ENCODE measurements at regions not wholly inside any gene's neighbourhood (a gene's known extent, or its start where the extent isn't known, plus 50 kb on each side); places are given as distances from the start of the nearest gene placed in this dataset.
"Not testable (repeated sequence)": the region's sequence is repeated elsewhere in the genome, so short reads cannot be mapped to it uniquely, and the experiment has no call there.

DNA sequence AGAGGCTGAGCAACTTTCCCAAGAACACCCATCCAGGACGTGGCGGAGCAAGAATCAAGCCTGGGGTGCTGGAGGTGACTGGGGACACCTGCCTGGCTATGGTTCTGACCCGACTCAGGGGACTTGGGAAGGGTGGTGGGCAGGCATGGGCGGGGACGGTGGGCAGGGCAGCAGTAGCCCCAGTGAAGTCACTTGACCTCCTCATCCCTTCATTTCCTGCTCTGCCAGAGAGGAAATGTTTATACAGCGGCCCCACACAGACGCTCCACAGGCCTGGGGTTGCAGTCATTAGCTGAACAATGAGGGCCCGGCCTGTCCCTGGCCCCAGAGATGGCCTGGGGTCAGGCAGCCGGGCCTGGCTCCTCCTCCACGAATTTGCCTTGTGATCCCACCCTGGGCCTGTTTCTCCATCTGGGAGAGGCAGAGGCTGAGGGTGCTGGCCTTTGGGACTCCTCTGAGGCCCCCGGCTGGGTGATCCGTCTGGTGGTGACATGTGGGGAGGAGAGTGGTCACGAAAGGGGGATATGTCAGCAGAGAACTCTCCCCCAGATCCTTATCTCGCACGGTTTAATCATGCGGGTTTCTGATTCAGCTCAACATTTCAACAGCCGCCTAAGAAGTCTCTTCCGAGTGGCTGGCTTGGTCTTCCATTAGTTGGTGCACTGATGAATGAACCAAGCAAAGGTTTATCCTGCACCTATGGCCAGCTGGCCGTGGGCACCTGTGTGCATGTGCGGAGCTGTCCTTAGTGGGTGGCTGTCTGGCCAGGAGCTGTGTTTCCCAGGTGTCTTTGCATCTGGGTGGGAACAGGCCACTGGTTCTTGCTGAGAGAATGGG lies 175.9 kb downstream of the IRF8 start:
- no peak for DNase-seq (ENCODE audit: low read depth in 2 of 2)

DNA sequence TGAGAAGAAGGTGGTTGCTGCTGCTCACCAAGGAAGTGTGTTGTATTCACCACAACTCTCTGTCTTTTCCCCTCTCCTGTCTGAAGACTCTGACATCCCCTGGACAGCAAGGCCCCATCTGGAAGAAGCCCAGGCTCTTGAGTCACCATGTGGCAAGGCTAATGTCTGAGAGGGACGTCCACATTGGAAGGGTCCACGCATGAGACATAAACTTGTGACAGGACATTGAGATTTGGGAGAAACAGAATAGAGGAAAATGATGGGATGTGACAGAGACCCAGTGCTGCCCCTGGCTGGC lies 176.5 kb downstream of the IRF8 start:
- DNase-seq (ENCODE audit: low read depth in 2 of 2): no peak

DNA sequence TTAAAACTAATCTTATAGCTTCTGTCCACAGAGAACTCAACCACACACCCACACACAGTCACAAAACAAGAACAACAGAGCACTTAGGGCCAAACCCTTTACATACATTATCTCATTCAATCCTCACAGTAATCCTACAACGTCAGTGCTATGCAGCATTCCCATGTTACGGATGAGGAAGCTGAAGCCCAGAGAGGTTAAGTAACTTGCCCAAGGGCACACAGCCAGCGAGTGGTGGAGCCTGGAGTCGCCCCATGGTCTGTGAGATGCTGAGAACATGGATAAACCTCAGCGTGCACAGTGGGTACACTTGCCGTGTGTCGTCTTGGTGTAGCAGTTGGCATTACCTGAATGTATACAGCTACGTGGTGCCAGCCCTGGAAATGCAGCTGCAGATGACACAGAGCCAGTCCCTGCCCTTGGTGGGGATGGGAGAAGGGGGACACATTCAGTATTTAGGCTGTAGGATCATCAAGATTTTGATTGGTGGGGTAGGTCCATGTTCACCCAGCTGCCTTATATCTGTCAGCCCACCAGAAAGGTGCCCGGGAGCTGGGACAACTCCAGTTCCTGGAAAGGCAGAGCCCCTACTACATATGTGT lies 177.0 kb downstream of the IRF8 start:
- no peak for DNase-seq (ENCODE audit: low read depth in 2 of 2)

DNA sequence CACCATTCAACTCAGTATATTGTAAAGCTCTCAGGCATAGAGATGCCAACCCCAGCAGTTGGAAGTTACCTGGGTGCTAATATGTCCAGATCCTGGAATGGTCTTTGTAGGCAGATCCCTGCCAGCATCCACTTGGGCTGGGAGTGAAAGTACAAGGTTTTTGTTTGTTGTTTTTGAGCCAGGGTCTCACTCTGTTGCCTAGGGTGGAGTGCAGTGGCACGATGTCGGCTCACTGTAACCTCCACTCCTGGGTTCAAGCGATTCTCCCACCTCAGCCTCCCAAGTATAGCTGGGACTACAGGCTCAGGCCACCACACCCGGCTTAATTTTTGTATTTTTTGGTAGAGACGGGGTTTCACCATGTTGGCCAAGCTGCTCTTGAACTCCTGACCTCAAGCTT lies 177.6 kb downstream of the IRF8 start:
- no peak for DNase-seq (ENCODE audit: low read depth in 2 of 2)

DNA sequence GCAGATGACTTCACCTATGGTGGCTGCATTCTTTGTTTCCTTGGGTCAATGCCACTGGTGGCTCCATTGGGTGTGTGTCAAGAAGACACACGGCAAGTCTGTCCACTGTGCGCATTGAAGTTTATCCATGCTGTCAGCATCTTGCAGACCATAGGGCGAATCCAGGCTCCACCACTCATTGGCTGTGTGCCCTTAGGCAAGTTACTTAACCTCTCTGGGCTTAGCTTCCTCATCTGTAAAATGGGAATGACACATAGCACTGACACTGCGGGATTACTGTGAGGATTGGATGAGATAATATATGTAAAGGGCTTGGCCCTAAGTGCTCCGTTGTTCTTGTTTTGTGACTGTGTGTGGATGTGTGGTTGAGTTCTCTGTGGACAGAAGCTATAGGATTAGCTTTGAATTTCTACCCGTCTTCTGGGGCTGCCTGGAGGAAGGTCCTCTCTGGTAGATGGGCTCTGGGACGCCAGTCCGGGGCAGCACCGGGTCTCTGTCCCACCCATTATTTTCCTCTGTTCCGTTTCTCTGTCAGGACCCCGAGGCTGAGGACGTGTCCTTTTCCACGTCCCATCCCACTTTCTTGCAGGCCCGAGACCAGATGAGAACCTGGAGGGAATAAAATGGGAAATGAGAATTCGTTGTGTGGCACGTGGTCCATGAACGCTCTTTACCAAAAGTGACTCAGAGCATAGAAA lies 178.4 kb downstream of the IRF8 start:
- DNase-seq (ENCODE audit: low read depth in 2 of 2): no peak

DNA sequence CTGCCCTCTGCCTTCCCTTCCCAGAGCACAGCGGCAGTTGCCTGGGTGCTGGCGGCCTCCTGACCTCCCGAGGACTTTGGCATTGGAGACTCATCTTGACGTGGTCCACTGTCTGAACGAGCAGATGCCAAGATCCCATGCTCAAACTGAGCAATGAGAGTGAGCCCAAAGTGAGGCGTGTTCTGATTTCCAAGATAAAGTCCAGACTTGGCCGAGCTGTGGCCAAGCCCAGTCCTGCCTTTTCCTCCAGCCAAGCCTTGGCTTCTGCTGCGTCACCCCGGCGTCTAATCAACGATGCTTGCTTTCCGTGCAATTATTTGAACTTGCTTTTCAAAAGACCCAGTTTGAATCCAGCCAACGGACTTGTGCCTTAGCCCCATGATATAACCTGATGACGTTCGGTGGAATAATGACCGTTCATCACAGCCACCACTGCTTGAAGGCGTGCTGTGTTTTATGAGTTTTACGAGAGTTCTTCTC lies 179.2 kb downstream of the IRF8 start:
- no peak for DNase-seq (ENCODE audit: low read depth in 2 of 2)

DNA sequence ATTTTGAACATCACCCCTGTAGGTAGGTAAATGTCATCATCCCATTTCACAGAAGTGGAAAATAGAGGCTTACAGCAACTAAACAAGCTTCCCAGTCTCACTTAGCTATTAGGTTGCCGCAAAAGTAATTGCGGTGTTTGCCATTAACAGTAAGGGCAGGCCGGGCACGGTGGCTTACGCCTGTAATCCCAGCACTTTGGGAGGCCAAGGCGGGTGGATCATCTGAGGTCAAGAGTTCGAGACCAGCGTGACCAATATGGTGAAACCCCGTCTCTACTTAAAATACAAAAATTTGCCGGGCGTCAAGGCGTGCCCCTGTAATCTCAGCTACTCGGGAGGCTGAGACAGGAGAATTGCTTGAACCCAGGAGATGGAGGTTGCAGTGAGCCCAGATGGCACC lies 179.7 kb downstream of the IRF8 start:
- not testable (repeated sequence) for DNase-seq (ENCODE audit: low read depth in 2 of 2)

DNA sequence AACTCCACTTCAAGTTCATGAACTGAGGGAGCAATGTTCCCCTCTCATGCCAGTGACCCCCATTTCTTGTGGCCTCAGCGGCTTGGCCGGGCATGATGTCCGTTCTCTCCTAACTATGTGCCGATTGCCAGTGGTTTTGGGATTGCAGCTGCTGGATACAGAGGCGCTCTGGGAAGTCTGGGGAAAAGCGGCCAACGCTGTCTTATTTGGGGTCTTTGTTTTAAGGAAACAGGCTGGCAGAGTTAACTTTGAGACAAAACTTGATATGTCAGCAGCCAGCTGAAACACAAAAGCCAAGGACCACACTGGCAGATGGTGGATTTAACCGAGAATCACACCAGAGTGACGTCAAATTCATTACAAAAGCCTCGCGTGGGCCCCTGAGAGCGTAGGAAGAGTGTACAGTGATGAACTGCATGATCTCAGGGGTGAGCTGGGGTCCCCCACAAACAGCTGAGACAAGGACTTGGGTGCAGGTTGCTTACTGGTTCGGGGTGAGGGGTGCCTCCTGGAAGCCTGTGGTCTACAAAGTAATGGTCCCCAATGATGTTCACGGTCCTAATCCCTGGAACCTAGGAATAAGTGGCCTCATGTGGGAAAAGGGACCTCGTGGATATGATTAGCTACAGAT lies 180.4 kb downstream of the IRF8 start:
- DNase-seq (ENCODE audit: low read depth in 2 of 2): no peak

DNA sequence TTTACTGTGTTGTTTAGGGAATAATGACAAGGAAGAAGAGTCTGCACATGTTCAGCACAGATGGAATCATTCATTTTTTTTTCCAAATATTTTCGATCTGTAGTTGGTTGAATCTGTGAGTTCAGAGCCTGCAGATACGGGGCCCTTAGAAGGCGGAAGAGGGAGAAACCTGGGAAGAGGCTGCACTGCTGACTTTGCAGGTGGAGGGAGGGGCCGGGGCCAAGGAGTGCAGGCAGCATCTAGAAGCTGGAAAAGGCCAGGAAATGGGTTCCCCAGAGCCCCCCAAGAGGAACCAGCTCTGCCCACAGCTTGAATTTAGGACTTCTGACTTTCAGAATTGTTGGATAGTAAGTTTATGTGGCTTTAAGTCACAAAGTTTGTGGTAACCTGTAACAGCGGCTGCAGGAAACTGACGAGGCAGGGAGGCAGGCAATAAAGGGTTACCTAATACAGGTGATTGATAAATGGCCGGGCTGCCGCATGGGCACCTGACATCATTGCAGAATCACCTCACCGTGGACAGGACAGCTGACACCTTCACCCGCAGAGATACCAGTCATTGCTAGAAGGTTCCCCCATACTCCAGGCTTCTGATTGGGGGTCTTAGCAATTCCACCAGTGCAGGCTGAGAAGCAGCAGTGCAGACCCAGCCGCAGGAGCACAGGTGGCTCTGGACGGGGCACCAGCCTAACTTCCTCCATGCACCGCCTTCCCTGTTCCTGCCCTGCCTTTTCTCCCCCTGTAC lies 181.3 kb downstream of the IRF8 start:
- DNase-seq (ENCODE audit: low read depth in 2 of 2): no peak

DNA sequence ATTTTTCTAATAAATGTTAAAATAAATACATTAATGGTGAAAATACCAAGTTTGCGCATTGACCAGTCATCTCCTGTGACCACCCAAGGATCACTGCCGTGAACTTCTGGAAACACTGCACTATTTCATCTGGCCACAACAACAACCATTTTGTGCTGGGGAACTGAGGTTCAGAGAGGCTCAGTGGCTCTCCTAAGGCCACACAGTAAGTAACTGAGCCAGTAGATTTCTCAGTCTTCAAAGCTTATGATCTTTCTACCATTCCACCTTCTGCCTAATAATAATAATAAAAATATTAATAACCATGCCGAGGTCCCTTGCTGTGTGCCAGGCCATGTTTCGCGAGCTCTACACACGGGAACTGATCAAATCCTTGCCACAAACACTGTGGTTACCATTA lies 182.0 kb downstream of the IRF8 start:
- no peak for DNase-seq (ENCODE audit: low read depth in 2 of 2)

DNA sequence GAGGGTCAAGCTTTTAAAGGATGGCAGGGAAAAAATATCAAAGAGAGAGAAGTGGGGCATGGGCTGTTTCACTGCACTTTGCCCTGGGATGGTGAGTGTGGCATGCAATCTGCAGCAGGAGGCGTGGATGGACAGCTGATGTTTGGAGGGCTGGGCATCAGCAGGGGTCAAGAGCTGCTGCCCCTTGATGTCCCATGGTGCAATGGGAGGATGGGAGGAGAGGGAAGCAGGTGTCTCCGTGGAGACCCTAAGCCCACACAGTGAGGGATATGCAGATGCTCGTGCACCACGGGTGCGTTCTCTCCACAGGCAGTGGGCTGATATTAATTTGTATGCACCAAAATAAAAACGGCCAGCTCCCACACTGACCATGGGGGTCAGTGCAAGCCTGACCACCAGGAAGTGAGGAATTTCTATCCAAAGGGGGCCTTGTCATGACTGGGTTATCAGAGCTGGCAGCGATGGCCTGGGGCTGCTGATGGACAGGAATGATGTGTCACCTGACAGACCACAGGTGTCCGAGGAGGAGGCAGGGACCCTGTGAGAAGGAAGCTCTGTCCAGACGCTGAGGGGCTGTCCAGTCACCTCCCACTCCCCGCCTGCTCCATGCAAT lies 183.6 kb downstream of the IRF8 start:
- no peak for DNase-seq (ENCODE audit: low read depth in 2 of 2)

DNA sequence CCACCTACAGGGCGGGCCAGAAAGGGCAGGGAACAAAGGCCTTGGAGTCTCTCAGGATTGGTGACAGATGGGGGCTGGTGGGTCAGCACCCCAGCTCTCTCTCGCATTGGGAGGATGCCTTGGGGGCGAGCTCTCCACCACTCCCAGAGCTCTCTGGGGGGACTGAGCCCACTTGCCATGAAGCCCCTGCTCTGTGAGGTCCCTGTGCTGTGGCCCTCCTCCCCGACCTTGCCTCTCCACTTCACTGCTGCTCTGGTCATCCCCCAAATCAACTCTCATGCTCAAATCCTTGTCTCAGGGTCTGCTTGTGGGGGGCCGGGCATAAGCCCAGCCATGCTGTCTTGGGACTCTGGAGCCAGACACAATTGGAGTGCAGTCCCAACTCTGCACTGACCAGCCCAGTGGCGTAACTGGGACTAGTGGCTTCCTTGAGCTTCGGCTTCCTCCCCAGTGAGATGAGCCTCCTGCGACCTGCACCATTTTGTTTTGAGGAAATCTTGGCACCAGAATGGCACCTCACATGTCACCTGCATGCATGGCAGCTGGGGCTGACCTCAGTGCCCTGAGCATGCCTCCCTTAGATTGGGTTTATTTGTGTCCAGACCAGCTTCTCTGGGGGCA lies 184.5 kb downstream of the IRF8 start:
- DNase-seq (ENCODE audit: low read depth in 2 of 2): no peak

DNA sequence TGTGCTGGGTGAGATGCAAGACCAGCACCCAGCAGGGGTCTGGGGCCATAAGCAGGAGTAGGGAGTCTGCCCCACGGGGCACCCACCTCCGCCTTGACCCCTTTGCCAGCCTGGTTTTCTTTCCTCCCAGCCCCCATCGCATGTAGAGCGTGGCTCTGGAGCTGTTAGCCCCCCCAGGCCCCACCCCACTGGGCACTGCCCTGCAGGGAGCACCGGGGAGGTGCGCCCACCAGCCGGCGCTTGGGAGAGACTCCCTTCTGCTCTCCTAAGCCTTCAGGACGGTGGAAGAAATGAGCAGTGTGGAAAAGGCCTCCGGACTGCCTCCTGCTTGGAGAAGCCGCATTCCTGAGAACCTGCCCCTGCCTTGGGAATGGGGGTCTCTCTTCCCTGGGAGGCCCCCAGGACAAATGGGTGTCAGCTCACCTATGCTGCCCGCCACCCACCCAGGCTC lies 186.2 kb downstream of the IRF8 start:
- no peak for DNase-seq (ENCODE audit: low read depth in 2 of 2)

DNA sequence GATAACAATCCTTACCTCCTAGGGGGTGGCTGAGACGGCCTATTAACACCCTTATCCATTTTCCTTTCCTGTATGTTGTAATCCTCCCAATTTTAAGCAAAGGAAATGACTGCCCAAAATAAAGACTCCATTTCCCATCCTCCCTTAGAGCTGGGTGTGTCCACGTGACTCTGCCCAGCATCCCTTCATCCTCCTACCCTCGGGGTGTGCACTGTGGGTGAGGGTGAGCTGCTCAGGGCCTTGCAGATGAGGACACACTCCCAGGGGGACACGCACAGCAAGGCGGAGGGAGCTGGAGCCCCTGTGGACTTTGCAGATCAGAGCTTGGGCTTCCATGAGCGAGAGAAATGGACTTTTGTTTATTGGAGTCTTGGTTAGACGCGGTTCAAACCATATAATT lies 186.8 kb downstream of the IRF8 start:
- DNase-seq (ENCODE audit: low read depth in 2 of 2): no peak

DNA sequence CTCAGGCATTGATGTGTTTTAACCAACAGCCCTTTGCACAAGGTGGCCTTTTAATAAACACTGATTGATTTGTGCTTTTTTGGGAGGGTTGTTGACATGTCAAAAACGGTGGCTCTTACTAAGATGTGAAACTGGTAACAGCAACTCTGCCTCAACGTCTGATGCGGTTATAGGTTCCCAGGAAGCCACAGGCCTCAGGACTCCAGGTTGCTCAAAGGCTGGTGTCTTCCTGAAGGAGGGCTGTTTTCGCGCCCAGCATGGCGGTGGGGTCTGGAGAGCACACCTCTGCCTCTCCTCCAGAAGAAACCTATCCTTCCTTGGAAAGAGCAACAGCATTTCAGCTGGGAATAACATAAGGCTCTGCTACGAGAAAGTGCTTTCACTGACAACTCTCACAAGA lies 187.5 kb downstream of the IRF8 start:
- no peak for DNase-seq (ENCODE audit: low read depth in 2 of 2)

DNA sequence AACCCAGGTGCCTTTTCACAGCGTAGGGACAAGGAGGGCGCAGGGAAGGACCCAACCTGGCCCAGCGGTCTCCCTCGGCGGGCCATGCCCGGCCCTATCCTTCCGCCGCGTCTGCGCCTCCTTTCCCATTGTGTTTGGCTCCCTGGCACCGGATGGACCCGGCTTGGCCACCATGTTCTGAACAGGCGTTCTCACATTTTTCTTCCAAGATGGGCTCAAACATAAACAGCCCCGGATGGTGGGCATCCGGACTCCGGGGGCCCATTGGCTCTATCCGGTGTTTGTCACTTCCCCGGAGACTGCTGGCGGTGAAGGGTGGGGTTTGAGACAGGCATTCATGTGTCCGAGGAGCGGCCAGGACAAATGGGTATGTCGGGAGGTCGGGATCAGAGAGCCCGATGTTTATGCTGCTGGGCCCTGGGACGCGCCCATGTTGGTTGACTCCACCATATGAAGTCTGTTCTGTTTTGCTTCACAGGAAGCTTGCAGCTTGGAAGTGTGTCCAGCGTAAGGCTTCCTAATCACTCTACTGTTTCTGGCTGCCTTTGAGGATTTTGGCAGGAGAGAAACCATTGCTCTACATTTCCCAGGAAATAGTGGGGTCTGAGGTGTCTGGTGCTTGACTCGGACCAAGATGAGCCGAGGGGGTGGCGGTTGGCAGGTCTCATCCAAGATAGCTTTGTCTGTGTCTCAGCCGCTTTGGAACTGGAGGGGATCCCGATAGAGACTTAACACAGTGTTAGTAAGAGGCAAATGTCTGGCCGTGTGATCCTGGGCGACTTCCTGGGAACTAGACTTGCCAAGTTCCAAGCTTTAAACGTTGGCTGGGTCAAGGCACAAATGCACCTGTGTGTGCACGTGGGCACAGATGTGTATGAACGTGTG lies 188.3 kb downstream of the IRF8 start:
- DNase-seq (ENCODE audit: low read depth in 2 of 2): no peak

DNA sequence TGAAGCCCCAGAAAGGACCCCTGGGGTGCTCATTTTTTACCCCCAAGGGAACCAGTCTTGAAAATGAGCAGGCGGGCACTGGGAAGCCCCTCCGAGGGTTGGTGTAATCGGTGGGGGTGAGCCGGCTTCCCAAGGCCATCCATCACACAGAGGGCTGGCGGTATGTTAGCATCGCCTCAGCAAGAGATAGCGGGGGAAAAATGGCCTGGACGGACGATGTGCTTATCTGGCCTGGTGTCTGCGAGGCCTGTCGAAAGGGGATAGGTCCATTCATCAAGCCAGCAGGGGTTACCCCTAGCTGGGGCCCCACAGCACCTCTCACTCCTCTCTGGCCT lies 188.9 kb downstream of the IRF8 start:
- DNase-seq (ENCODE audit: low read depth in 2 of 2): no peak

DNA sequence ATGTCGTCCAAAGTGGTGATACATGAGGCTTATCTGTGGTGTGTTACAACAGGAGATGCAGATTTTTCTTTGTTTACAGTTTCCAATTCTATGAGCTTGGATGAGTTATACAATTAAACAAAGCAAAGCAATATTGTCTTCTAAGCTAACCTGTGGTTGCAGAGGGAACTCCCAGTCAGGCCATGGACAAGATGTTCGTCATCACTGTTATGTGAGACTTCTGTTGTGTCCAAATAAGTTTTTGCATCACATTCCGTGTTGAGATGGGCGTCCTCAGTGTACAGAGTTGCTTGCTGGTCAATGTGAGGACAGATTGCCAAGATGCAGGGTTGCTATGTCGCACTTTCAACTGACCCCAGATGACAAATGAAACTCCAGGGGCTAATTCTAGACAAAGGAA lies 189.3 kb downstream of the IRF8 start:
- DNase-seq (ENCODE audit: low read depth in 2 of 2): no peak

DNA sequence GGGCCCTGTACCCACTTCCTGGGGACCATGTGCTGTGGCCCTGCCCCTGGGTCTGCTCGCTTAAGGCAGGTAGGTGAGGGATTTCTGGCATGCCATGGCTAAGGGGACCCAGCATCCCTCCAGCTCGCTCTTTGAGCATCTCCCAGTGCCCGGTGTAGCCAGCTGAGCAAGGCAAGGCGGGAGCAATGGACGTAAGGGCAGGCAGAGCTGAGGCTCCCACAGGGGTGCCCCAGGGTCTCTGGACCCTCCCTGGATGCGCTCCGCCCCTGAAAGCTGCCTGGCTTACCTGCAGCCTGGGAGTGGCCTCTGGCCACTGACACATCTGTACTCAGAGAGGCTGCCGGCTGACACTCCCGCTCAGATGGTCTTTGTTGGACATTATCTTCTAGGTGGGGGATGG lies 189.9 kb downstream of the IRF8 start:
- no peak for DNase-seq (ENCODE audit: low read depth in 2 of 2)

DNA sequence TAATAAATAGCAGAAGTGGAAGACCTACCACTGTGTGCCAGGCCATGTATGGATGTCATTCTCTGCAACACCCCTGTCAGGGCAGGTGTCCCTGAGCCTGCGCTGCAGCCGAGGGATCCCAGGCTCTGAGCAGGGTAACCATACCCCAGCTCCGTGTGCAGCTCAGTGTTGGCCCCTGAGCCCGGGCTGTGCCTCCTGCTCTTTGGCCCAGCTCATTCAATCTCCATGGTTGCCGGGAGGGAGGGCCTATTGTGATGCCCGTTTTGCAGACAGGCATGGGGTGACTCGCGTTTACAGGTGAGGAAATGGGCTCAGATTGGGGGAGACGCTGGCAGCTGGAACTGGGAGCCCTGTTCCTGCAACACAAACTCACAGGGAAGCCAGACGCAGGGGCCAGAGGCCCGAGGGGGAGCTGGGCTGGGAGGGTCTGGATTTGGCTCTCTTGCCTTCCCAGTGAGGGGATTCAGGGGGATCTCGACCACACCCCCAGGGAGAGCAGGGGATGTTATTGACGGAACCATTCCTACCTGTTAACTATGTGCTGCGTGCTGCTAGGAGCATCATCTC lies 190.5 kb downstream of the IRF8 start:
- no peak for DNase-seq (ENCODE audit: low read depth in 2 of 2)

Measured in stimulated activated CD4-positive, alpha-beta T cell treated with anti-CD3 and anti-CD28 coated beads, Interleukin-15, amount 100 ng/mL, for 48 hours (primary cell).